Kidney capillary endothelial cell (primary cell): ENCODE measurements at regions not wholly inside any gene's neighbourhood (a gene's known extent, or its start where the extent isn't known, plus 50 kb on each side); places are given as distances from the start of the nearest gene placed in this dataset.
"Not testable (repeated sequence)": the region's sequence is repeated elsewhere in the genome, so short reads cannot be mapped to it uniquely, and the experiment has no call there.

Experiments
- DNase-seq: peaks from one replicate; pipeline ENCODE4 v3.0.0-alpha.2; 2018; ENCODE audit warnings: low spot score

DNA sequence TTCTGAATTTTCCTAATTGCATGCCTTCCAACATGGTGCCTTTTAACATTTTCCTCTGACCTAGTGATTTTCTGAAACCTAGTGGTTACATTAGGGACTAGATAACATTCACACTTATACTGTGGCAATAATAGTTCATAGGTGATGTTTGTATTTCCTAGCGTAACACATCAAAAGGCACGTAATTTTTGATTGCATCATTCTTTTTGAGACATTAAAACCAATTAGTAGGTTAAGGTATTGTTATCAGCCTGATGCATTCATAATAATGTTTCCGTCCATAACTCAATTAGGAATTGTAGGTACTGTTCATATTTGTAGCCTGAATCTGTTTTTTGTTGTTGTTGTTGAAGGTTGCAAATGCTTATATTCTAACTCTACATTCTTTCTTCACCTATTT, 192.4 kb downstream of the ANXA1 start:
- DNase-seq, result no peak

DNA sequence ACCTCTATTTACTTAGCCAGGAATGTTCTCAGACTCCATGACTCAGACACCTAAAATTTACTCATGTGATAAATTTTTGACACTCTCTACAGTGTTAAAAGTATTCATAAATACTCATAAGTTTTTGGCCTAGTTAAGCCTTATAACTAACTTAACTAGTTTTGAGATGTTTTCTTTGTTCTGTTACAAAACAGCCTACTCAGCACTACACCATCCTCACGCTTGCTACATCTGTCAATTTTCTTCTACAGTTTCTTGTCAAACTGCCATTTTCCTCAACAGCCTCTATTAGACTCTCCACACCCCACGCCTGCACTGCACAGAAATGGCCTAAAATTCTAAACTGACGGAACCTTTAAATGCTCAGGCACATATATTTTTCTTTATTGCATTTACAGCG, 195.5 kb downstream of the ANXA1 start:
- no peak for DNase-seq

DNA sequence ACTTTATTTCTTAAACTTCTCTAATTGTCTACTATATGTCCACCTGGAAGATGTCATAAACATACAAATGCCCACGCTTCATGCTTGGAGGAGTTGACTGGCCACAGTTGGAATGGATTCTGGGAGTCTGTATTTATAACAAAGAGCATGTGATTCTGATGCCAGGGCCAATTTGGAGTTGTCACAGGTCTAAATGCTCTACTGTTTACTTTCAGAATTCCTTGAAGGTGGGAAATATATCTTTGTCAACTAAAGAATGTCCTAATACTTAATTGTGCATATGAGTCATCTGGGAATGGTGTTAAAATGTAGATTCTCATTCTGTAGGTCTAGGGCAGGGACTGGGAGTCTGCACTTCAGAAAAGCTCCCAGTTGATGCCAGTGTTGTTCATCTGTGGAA, 196.1 kb downstream of the ANXA1 start:
- no peak for DNase-seq

DNA sequence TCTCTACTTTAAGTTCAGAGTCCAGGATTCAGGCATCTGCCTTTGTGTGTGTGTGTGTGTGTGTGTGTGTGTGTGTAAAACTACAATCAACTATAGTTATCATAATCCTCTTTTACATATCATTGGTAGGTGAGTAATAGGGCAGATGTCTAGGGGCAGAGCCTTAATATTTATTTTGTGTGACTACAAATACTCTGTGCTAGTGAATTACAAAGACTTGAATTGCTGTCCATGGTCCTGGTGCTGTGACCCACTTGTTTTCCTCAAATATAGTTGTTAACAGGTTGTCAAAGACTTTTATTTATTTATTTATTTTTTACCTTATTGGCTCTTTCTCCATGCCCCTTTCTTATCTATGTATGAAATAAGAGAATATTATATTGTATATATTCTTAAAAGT, 196.8 kb downstream of the ANXA1 start:
- no peak for DNase-seq

DNA sequence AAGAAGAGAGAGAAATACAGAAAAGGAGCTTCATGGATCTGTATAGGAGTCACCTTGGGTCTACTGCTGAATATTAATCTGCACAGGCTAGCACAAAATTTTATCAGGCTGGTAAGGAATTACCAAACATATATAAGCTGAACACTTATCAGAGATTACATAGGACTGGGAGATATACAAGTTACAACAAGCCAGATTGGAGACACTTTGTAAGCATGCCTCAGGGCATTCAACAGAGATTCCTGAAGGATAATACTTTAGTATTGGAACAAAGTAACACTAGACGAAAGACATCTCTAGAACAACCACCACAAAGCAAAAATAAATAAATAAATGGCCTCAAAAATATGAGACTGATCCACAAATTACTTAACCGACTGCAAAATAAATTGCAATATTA, 197.8 kb downstream of the ANXA1 start:
- DNase-seq, result no peak

DNA sequence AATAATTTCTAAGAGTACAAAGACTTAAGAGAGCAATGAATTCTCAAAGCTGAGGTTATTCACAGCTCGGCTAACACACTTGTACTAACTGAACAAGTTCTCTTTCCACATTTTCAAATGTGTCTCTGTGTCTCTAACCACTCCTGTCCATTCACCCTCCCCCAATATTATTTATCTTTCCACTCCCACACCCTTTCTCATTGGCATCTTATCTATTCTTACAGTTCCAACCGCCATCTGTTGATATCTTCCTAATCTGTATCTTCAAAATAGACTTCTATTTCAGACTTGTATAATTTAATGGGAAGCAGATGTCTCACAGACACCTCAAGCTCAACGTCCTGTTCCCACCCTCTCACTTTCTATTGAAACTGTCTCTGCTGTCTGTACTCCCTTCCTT, 205.9 kb downstream of the ANXA1 start:
- DNase-seq, result no peak

DNA sequence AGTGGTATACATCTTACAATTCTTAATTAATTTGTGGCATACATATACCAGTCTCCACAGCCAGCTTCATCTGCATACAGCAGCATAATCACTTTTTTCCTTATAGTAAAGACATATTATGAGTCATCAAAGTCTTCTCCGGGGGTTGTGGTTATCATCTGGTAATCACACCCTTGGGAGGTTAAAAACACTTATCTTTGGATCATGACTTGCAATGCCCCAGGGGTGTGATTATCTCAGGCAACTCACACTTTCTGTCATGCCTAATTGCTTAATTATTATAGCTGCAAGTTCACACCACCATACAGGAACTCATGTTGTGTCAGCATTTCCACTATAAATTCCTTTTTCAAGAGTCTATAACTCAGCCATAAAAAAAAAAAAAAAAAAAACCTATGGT, 218.4 kb downstream of the ANXA1 start:
- no peak for DNase-seq

DNA sequence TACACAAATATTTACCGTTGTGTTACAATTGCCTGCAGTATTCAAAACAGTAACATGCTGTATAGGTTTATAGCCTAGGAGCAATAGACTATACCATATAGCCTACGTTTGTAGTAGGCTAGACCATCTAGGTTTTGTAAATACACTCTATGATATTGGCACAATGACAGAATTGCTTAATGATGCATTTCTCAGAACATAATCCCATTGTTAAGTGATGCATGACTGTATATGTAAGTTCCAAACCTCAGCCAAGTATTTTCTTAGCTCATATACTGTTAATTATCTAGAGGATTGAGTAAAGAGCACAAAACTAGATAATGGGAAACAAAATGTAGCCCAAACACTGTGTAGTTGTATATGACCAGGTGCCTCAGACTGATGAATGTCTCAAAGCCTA, 220.1 kb downstream of the ANXA1 start:
- DNase-seq, result no peak

DNA sequence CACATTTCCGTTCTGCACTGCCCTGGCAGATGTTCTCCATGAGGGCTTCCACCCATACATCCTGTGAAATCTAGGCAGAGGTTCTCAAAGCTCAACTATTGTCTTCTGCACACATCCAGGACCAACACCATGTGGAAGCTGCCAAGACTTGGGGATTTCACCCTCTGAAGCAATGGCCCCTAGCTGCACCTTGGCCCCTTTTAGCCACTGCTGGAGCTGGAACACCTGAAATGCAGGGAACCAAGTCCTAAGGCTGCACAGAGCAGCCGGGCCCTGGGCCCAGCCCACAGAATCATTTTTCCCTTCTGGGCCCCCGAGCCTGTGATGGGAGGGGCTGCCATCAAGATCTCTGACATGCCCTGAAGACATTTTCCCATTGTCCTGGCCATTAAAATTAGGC, 228.7 kb downstream of the ANXA1 start:
- DNase-seq, result no peak

DNA sequence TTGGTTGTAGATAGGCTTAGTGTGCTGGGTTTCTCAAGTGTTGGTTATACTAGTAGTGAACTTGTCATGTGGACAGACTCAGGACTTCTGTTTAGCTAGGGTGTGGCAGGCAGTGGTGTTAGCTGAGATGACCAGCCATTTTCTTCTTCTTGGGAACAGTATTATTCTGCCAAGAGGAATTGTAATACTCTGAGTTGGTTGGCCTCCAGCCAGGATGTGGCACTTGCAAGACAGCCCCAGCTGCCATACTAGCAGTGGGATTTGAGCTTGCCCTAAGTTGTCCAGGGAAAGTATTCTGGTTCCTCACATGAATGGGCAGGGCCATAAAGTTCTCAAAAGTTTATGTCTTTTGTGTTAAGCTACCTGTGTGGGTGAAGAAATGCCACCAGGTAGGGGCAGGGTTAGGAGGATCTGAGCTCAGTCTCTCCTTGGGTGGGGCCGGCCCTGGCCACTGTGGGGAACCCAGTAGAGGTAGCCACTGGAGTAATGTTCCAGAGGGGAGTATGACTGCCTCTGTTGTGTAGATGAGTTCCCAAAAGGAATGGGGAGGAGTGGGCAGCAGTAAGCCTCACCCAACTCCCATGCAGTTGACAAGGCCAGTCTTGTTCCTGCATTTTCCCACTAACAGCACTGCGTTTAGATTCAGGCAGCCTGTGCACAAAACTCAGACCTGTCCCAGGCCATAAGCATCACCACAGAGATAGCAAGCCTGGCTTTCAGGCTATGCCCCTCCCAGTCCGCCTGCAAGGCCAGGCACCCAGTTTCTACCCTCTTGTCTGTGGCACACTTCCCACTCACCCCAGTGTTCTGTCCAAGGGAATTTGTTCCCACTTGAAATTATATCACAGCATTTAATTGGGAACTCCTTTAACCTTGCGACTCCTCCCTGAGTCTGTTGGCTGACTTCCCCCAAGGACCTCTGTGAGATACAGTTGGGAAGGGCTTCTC, 250.7 kb downstream of the ANXA1 start:
- no peak for DNase-seq

DNA sequence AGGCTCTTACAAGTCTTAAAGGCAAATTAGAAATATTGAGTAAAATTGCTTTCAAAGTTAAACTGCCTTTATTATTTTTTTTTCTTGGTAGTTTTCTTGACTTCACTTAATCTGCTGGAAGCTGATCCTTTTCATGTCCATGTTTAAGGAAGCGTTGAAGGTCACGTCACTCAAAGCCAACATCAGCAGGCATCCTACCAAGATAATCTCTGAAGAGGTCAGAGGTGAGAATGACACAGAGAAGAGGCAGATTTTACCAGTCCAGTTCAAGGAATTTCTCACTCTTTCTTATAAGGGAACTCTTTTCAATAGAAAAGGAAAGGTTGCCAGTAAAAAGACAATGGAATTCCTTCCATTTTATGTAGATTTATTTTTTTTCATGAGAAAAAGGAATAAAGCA, 259.8 kb downstream of the ANXA1 start:
- no peak for DNase-seq

DNA sequence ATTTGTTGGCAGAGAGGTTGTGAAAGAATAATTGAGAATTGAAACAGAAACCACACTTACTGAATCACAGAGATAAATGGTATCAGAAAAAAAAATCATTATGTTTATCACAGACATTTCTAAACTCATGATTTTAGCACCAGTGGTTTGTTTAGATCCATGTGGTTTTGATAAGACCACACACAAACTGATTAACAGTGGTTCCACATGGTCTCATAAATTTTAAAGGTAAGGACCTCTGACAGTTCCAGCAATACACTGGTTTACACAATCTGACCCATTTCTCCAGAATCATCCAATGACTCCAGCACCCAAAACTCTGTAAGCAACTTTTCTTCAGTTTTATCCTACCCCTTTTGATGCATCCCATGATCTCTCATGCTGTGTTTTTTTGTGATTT, 261.2 kb downstream of the ANXA1 start:
- no peak for DNase-seq

DNA sequence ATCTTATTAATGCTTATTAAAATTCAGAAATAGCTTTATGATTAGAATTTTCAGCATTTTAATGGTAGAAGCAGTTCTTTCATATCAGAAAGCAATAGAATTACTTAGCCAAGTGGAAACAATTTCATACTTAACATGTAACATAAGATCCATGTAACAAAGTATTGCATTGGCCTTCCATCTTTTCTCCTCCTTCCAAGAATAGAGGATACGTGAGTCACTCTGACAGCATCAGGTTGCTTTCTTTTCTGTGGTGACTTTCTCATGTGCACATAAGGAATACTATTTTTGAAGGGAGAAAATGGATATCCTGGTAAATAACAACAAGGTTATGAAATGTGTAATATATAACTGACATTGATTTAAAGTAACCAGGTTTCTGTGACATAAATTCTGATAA, 272.2 kb downstream of the ANXA1 start:
- no peak for DNase-seq

DNA sequence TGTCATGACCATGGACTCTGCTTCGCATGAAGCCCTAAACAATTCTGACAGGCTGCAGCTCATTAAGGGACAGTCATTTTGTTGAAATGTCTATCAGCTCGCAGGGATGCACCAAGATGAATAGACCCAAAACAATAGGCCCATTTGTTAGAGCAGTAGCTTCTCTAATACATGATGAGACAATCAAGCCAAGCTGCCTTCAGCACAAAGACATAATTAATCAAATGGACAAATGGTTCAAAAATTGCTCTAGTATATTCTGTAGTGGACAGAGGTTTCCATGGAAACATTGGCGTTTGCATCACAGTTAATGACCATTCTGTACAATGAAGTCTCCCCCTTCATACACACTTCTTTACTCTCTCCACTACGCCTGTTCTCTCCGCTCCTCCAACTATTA, 274.6 kb downstream of the ANXA1 start:
- no peak for DNase-seq

DNA sequence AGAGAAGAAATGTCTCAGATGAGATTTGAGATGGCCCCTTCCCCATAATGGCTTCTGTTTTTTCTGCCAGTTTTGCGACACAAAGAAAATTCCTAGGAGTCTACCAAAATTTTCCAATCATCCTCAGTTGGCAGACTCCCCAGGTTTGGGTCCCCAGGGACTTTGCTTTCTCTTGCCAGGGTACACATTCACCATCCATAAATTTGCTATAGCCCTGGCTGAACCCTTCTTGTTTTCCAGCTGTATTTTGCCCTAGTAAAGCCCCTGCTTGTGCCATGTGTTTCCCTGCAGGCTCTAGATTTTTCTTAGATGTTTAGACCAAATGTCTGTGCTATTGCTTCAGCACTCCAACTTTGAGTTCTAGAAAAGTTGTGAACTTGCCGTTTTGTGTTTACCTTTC, 283.2 kb downstream of the ANXA1 start:
- DNase-seq, result no peak

DNA sequence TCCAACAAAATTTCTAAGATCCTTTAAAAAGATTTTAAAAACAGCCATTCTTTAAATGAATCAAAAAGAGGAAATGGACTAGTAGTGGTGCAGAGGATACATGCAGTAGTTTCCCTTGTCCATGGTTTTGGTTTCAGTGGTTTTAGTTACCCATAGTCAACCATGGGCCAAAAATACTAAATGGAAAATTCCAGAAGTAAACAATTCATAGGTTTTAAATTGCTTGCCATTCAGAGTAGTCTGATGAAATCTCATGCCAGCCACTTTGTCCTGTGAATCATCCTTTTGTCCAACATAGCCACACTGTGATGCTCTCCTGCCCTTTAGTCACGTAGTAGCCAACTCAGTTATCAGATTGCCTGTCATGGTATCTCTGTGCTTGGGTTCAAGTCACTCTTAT, 286.1 kb downstream of the ANXA1 start:
- DNase-seq, result no peak

DNA sequence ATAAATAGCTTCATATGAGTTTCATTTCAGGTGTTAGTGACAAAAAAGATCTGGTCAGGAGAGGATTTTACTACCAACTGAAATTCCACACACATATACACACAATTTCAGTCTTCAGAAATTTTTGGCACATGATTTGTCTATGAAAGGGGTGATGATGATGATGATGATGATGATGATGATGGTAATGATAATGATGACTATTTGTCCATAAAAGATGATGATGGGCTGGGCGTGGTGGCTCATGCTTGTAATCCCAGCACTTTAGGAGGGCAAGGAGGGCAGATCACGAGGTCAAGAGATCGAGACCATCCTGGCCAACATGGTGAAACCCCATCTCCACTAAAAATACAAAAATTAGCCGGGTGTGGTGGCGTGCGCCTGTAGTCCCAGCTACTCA, 288.2 kb downstream of the ANXA1 start:
- not testable (repeated sequence) for DNase-seq

DNA sequence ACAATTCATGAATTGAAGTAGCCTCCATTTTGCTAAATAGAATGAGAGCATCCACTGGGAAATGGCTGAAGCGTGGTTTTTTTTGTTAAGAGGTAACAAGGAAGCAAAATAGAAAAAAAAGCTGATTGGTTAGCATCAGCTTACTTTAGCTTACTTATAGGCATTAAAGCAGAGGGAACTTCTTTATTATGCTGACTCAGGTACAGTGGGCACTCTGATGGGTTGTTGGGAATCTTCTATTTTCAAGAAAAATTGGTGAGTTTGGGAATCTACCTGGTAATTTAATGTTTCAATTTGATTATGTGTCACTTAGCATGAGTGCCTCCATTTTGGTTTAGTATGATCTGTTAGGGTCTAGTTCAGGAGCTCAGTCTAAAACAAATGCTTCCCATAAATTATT, 289.6 kb downstream of the ANXA1 start:
- no peak for DNase-seq

DNA sequence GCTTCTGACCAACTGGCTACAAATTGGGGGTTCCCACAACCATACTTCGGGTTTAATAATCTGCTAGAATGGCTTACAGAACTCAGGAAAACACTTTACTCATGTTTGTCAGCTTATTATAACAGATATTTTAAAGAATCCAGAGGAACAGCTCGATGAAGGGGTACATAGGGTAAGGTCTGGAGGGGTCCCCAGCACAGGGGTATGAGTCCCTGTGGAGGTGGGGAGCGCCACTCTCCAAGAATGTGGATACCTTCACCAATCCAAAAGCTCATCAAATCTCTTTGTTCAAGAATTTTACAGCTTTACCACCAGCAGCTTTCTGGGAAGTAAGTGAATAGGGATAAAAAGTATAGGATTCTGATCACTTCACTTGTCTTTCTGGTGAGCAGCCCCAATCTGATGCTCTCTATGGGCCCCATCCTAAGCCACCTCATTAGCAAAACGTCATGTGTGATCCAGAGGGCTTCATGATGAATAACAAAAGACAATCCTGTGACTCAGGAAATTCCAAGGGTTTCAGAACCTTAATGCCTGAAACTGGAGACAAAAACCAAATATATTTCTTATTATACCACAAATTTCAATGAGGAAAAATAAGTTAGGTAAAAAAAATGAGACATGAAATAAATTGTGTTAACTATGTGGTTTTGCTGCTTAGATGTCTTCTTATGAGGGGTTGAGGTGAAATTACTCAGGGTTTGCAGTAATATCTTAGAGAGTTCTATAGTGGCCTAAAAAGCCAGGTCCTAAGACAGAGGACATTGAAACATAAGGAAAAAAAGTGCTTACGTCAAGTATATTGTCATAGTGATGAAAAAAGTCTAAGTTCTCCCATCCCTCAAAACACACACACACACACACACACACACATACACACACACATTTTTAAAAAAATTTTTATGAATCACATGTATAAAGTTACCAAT, 290.5 kb downstream of the ANXA1 start:
- no peak for DNase-seq

DNA sequence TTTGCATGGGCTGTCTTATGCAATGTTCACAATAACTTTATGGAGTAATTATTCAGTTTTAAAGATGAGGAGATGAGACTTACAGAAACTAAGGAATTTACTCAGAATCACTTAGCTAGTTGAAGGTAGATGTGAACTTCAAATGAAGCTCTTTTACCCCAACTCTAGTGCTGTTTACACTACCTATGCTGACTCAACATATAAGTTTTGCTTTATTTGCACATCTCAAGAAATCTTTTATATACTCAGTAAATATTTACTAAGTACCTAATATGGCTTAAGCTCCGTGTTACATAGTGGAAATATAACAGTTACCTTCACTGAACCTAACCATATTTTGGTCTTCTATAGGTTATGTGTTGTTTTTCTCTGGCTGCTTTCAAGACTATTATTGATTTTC, 293.2 kb downstream of the ANXA1 start:
- no peak for DNase-seq

DNA sequence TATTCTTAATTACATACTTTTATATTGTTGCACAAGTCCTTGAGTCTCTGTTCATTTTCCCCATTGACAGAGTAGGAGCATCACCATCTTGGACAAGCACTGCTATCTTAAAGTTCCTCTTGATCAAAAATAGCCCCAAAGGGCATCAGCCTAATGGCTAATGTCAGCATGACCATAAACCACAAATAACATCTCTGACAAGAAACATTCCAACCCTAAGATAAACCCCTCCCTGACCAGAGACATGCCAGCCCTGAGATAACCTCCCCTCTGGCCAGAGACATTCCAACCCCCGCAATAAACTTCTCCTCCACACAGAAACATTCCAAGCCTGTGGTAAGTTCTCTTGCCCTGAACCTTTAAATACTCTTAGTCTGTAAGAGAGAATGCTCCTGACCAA, 293.7 kb downstream of the ANXA1 start:
- DNase-seq, result not testable (repeated sequence)

DNA sequence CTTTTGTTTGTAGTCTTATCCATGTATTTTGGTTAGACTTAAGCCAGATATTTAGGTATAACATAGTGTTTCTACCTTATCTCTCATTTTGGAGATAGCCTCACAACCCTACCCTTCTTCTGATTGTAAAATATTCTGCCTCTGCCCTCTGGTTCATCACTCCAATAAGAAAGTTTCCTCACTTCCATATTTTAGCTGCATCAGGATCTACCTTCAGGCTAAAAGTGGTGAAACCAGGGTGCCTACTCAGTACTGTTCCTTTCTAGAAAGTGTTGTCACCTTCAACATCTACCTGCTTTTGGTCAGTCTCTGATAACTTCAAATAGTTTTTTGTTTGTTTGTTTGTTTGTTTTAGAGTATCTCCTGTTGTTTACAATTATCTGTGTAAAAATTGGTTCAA, 294.6 kb downstream of the ANXA1 start:
- no peak for DNase-seq

DNA sequence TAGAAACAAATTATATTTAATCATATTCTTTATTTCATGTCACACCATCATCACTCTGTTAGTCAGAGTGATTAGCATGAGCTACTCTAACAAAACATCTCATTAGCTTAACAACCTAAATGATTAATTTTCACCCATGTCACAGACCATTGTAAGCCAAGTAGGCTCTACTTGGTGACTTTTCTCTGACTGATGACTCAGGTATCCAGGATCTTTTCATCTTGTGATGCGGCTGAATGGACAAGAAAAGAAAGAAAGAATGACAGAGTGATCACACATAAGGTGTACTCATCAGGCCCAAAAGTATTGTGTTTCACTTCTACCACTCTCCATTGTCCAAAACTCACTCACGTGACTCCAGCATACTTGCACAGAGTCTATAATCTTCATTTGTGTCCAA, 299.3 kb downstream of the ANXA1 start:
- no peak for DNase-seq
